HEK293 (cell line): ENCODE measurements at regions not wholly inside any gene's neighbourhood (a gene's known extent, or its start where the extent isn't known, plus 50 kb on each side); places are given as distances from the start of the nearest gene placed in this dataset.

Experiments
- CTCF ChIA-PET: fragments of 350-600 bp; formaldehyde crosslinking; extraction: SDS; loops from one replicate; lab custom pipeline; 2021; ENCODE audit warnings: antibody characterized with exemption; lab: Yijun Ruan, JAX
- POLR2A ChIA-PET: fragments of 300-600 bp; formaldehyde crosslinking; extraction: SDS; loops from one replicate; lab custom pipeline; 2020; ENCODE audit warnings: antibody characterized with exemption, inconsistent platforms; lab: Yijun Ruan, JAX
- H3K27ac ChIP-seq: fragments of 200-500 bp; sonication (Bioruptor generic); 2 replicates; pipeline ENCODE4 v1.5.1; 2014; ENCODE audit warnings: low read depth, low read length, control low read depth, inconsistent platforms; ENCODE audit errors: extremely low read depth
- H3K36me3 ChIP-seq, 2 experiments: fragments of 200-500 bp in 1 of 2; sonication (Bioruptor generic) in 1 of 2; 1 replicate in 1 of 2; 2 replicates in 1 of 2; pipeline ENCODE4 v1.5.1; 2014 to 2017; ENCODE audit warnings: inconsistent platforms in 2 of 2, low read length in 2 of 2; ENCODE audit not compliant: control insufficient read depth in 2 of 2, insufficient read depth in 1 of 2
- H3K4me1 ChIP-seq: fragments of 200-500 bp; sonication (Bioruptor generic); 2 replicates; pipeline ENCODE4 v1.5.1; 2014; ENCODE audit warnings: mild to moderate bottlenecking, low read length, inconsistent platforms; ENCODE audit not compliant: control insufficient read depth, insufficient read depth
- H3K4me3 ChIP-seq: 2 replicates; pipeline ENCODE4 v1.5.1; 2011; ENCODE audit warnings: low read depth, mild to moderate bottlenecking, control low read depth, low read length, moderate library complexity
- H3K9me3 ChIP-seq: fragments of 200-500 bp; sonication (Bioruptor generic); 2 replicates; pipeline ENCODE4 v1.5.1; 2014; ENCODE audit warnings: low read depth, low read length, inconsistent platforms; ENCODE audit not compliant: control insufficient read depth, insufficient read depth
- PRDM2 ChIP-seq: fragments of 450-650 bp; formaldehyde crosslinking; IDR thresholded peaks from 2 replicates; pipeline ENCODE4 v1.5.1; 2016; ENCODE audit warnings: missing biosample characterization, missing genetic modification characterization, borderline replicate concordance
- SALL2 ChIP-seq: fragments of 450-650 bp; formaldehyde crosslinking; IDR thresholded peaks from 2 replicates; pipeline ENCODE4 v1.5.0; 2017; ENCODE audit warnings: missing biosample characterization, mild to moderate bottlenecking, missing genetic modification characterization, borderline replicate concordance
- ZBTB10 ChIP-seq: fragments of 450-650 bp; formaldehyde crosslinking; IDR thresholded peaks from 2 replicates; pipeline ENCODE4 v1.5.1; 2016; ENCODE audit warnings: missing biosample characterization, missing genetic modification characterization
- ZBTB17 ChIP-seq: fragments of 450-650 bp; formaldehyde crosslinking; IDR thresholded peaks from 2 replicates; pipeline ENCODE4 v1.5.1; 2016; ENCODE audit warnings: missing biosample characterization, missing genetic modification characterization
- ZBTB21 ChIP-seq: fragments of 450-650 bp; formaldehyde crosslinking; IDR thresholded peaks from 2 replicates; pipeline ENCODE4 v1.5.1; 2017; ENCODE audit warnings: missing biosample characterization, missing genetic modification characterization
- ZBTB44 ChIP-seq: fragments of 450-650 bp; IDR thresholded peaks from 2 replicates; pipeline ENCODE4 v1.5.1; 2018; ENCODE audit warnings: missing biosample characterization, mild to moderate bottlenecking, missing genetic modification characterization
- ZNF23 ChIP-seq: fragments of 450-650 bp; formaldehyde crosslinking; IDR thresholded peaks from 2 replicates; pipeline ENCODE4 v1.5.1; 2016; ENCODE audit warnings: missing biosample characterization, missing genetic modification characterization, borderline replicate concordance
- ZNF514 ChIP-seq: fragments of 450-650 bp; formaldehyde crosslinking; IDR thresholded peaks from 2 replicates; pipeline ENCODE4 v1.5.1; 2016; ENCODE audit warnings: missing biosample characterization, missing genetic modification characterization
- ZNF571 ChIP-seq: fragments of 450-650 bp; formaldehyde crosslinking; IDR thresholded peaks from 2 replicates; pipeline ENCODE4 v1.5.0; 2017; ENCODE audit warnings: missing biosample characterization, missing genetic modification characterization
- ZNF621 ChIP-seq: fragments of 450-650 bp; formaldehyde crosslinking; IDR thresholded peaks from 2 replicates; pipeline ENCODE4 v1.5.1; 2017; ENCODE audit warnings: missing biosample characterization, missing genetic modification characterization
- ZNF707 ChIP-seq: fragments of 450-650 bp; formaldehyde crosslinking; IDR thresholded peaks from 2 replicates; pipeline ENCODE4 v1.5.1; 2016; ENCODE audit warnings: missing biosample characterization, missing genetic modification characterization
- TF ChIP-seq, protein P1 (sequence below): fragments of 450-650 bp; formaldehyde crosslinking; IDR thresholded peaks from 2 replicates; pipeline ENCODE4 v1.5.1; 2016; ENCODE audit warnings: missing biosample characterization, missing genetic modification characterization
- TF ChIP-seq, protein P2 (sequence below): fragments of 450-650 bp; formaldehyde crosslinking; IDR thresholded peaks from 2 replicates; pipeline ENCODE4 v1.5.1; 2016; ENCODE audit warnings: missing biosample characterization, missing genetic modification characterization

GRCh38 chr7:98528079-98528478 lies 89.0 kb upstream of the NPTX2 start:
- no peak overlapping the region for H3K27ac ChIP-seq
- no peak overlapping the region for H3K4me3 ChIP-seq
- no peaks in the 10 kb centered on the region for H3K4me1 ChIP-seq
- TF ChIP-seq ZNF621 (tag by site-specific recombination) (no peak), ZNF707 (tag by site-specific recombination) (no peak), PRDM2 (tag by site-specific recombination) (no peak), ZNF514 (tag by site-specific recombination) (no peak), ZBTB10 (tag by site-specific recombination) (no peak), SALL2 (tag by site-specific recombination) (no peak), ZBTB44 (tag by site-specific recombination) (no peak), ZNF23 (no peak), ZBTB17 (tag by site-specific recombination) (no peak), ZNF571 (tag by site-specific recombination) (no peak), ZBTB21 (tag by site-specific recombination) (no peak)
- TF ChIP-seq, protein P1, sequence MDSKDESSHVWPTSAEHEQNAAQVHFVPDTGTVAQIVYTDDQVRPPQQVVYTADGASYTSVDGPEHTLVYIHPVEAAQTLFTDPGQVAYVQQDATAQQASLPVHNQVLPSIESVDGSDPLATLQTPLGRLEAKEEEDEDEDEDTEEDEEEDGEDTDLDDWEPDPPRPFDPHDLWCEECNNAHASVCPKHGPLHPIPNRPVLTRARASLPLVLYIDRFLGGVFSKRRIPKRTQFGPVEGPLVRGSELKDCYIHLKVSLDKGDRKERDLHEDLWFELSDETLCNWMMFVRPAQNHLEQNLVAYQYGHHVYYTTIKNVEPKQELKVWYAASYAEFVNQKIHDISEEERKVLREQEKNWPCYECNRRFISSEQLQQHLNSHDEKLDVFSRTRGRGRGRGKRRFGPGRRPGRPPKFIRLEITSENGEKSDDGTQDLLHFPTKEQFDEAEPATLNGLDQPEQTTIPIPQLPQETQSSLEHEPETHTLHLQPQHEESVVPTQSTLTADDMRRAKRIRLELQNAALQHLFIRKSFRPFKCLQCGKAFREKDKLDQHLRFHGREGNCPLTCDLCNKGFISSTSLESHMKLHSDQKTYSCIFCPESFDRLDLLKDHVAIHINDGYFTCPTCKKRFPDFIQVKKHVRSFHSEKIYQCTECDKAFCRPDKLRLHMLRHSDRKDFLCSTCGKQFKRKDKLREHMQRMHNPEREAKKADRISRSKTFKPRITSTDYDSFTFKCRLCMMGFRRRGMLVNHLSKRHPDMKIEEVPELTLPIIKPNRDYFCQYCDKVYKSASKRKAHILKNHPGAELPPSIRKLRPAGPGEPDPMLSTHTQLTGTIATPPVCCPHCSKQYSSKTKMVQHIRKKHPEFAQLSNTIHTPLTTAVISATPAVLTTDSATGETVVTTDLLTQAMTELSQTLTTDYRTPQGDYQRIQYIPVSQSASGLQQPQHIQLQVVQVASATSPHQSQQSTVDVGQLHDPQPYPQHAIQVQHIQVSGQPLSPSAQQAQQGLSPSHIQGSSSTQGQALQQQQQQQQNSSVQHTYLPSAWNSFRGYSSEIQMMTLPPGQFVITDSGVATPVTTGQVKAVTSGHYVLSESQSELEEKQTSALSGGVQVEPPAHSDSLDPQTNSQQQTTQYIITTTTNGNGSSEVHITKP (tag by site-specific recombination), result no peak
- TF ChIP-seq, protein P2, sequence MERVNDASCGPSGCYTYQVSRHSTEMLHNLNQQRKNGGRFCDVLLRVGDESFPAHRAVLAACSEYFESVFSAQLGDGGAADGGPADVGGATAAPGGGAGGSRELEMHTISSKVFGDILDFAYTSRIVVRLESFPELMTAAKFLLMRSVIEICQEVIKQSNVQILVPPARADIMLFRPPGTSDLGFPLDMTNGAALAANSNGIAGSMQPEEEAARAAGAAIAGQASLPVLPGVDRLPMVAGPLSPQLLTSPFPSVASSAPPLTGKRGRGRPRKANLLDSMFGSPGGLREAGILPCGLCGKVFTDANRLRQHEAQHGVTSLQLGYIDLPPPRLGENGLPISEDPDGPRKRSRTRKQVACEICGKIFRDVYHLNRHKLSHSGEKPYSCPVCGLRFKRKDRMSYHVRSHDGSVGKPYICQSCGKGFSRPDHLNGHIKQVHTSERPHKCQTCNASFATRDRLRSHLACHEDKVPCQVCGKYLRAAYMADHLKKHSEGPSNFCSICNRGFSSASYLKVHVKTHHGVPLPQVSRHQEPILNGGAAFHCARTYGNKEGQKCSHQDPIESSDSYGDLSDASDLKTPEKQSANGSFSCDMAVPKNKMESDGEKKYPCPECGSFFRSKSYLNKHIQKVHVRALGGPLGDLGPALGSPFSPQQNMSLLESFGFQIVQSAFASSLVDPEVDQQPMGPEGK, result no peak
- H3K9me3 ChIP-seq, result no peaks in the 10 kb centered on the region
- ChIA-PET CTCF (no interaction called here), POLR2A (no interaction called here)
- no peaks in the 10 kb centered on the region for H3K36me3 ChIP-seq
